ENCODE measurements at regions not wholly inside any gene's neighbourhood (a gene's known extent, or its start where the extent isn't known, plus 50 kb on each side); places are given as distances from the start of the nearest gene placed in this dataset.

GRCh38 chr15:62369454-62369853 lies 204.4 kb upstream of the C2CD4B start:
- no peak for TF ChIP-seq CTCF (IDR thresholded peaks at IDR 0.05; ENCODE audit: low read length)
- TF ChIP-seq EZH2phosphoT487 (IDR thresholded peaks at IDR 0.05; ENCODE audit: low read length): no peak

Measured in MM.1S (cell line).